ENCODE measurements at regions not wholly inside any gene's neighbourhood (a gene's known extent, or its start where the extent isn't known, plus 50 kb on each side); places are given as distances from the start of the nearest gene placed in this dataset.

- no peak overlapping the region for H3K27ac ChIP-seq (ENCODE audit: low read length)
- no peaks in the 10 kb centered on the region for H3K79me2 ChIP-seq (ENCODE audit: low read length)
- no peak overlapping the region for H3K4me3 ChIP-seq (ENCODE audit: low read length)
- no peak for DNase-seq
- TF ChIP-seq CTCF (conservative IDR thresholded peaks at IDR 0.05; ENCODE audit: low read depth, low read length): no peak
- no peaks in the 10 kb centered on the region for H3K9me2 ChIP-seq (replicated peaks; ENCODE audit: low read length)
- H3K9ac ChIP-seq (ENCODE audit: low read length): no peak overlapping the region
- H3K9me3 ChIP-seq (ENCODE audit: low read length): no peaks in the 10 kb centered on the region
- H3F3A ChIP-seq (ENCODE audit: low read length, unreplicated experiment): no peaks in the 10 kb centered on the region
- CTCF ChIA-PET: interaction anchor here (0.6 kb wide), 1 partner anchor 80 kb away, joined by 5 read pairs; no protein-coding TSS in a partner anchor
- POLR2A ChIA-PET (ENCODE audit: unreplicated experiment): no interaction called here
- H3K36me3 ChIP-seq (ENCODE audit: low read depth, low read length): no peaks in the 10 kb centered on the region
- no peaks in the 10 kb centered on the region for H3K27me3 ChIP-seq (ENCODE audit: low read length)
- no peak overlapping the region for H2AFZ ChIP-seq (ENCODE audit: low read length)
- no TSS peak for BruUV-seq (replicated peaks)
- no peaks in the 10 kb centered on the region for H4K20me1 ChIP-seq (ENCODE audit: low read length)
- ATAC-seq: no peak
- H3K4me2 ChIP-seq (ENCODE audit: low read length): no peak overlapping the region
- intact Hi-C loops (cut with micrococcal nuclease): no loop called here
- 0 out of 2 replicates have a peak, but pooled peaks cover 7% of the 10 kb centered on the region for H3K4me1 ChIP-seq (ENCODE audit: insufficient read depth, low read length)
These were observed 549.2 kb downstream of the CCDC85A start for GRCh38 chr2:56732946-56733345.

GRCh38 chr2:56739413-56739812, 555.6 kb downstream of the CCDC85A start:
- H3K4me2 ChIP-seq (ENCODE audit: low read length): no peak overlapping the region
- POLR2A ChIA-PET (ENCODE audit: unreplicated experiment): no interaction called here
- DNase-seq: no peak
- H3K9ac ChIP-seq (ENCODE audit: low read length): no peak overlapping the region
- H3K9me3 ChIP-seq (ENCODE audit: low read length): no peaks in the 10 kb centered on the region
- H3K27me3 ChIP-seq (ENCODE audit: low read length): no peaks in the 10 kb centered on the region
- no TSS peak for BruUV-seq (replicated peaks)
- no peak for ATAC-seq
- H3K9me2 ChIP-seq (replicated peaks; ENCODE audit: low read length): no peaks in the 10 kb centered on the region
- no peaks in the 10 kb centered on the region for H3K79me2 ChIP-seq (ENCODE audit: low read length)
- H3K27ac ChIP-seq (ENCODE audit: low read length): no peak overlapping the region
- no peak overlapping the region for H3K4me3 ChIP-seq (ENCODE audit: low read length)
- intact Hi-C loops (cut with micrococcal nuclease): no loop called here
- H3K4me1 ChIP-seq (ENCODE audit: insufficient read depth, low read length): peaks cover 28% of the 10 kb centered on the region
- CTCF ChIA-PET: no interaction called here
- H3F3A ChIP-seq (ENCODE audit: low read length, unreplicated experiment): peaks cover 6% of the 10 kb centered on the region
- H3K36me3 ChIP-seq (ENCODE audit: low read depth, low read length): no peaks in the 10 kb centered on the region
- no peak overlapping the region for H2AFZ ChIP-seq (ENCODE audit: low read length)
- no peaks in the 10 kb centered on the region for H4K20me1 ChIP-seq (ENCODE audit: low read length)
- TF ChIP-seq EZH2 (IDR thresholded peaks at IDR 0.05; ENCODE audit: low read length, unreplicated experiment) (no peak), CTCF (conservative IDR thresholded peaks at IDR 0.05; ENCODE audit: low read depth, low read length) (no peak), EZH2phosphoT487 (IDR thresholded peaks at IDR 0.05; ENCODE audit: borderline replicate concordance, low read length) (no peak)

- H3K36me3 ChIP-seq (ENCODE audit: low read depth, low read length): no peaks in the 10 kb centered on the region
- H3K27me3 ChIP-seq (ENCODE audit: low read length): no peaks in the 10 kb centered on the region
- H3K4me2 ChIP-seq (ENCODE audit: low read length): peak overlapping the region; percentile 85
- DNase-seq: peak; percentile 93
- no peaks in the 10 kb centered on the region for H3K9me2 ChIP-seq (replicated peaks; ENCODE audit: low read length)
- no TSS peak for BruUV-seq (replicated peaks)
- H3K9ac ChIP-seq (ENCODE audit: low read length): no peak overlapping the region; the same call in 1 of the 2 replicates
- peaks cover 6% of the 10 kb centered on the region for H3F3A ChIP-seq (ENCODE audit: low read length, unreplicated experiment)
- H3K79me2 ChIP-seq (ENCODE audit: low read length): no peaks in the 10 kb centered on the region
- peak overlapping the region; percentile 72 for H2AFZ ChIP-seq (ENCODE audit: low read length)
- CTCF ChIA-PET: no interaction called here
- POLR2A ChIA-PET (ENCODE audit: unreplicated experiment): interaction anchor here (0.6 kb wide), 1 partner anchor 365 kb away, joined by 6 read pairs; no protein-coding TSS in a partner anchor
- peak overlapping the region; percentile 78 for H3K27ac ChIP-seq (ENCODE audit: low read length)
- intact Hi-C loops (cut with micrococcal nuclease): loop anchor here (5.0 kb wide), 2 partner anchors 159 to 219 kb away; no protein-coding TSS in a partner anchor
- H3K4me1 ChIP-seq (ENCODE audit: insufficient read depth, low read length): peaks cover 28% of the 10 kb centered on the region
- H4K20me1 ChIP-seq (ENCODE audit: low read length): no peaks in the 10 kb centered on the region
- peak overlapping the region; percentile 58 for H3K4me3 ChIP-seq (ENCODE audit: low read length)
- peak; percentile 100 for ATAC-seq
- H3K9me3 ChIP-seq (ENCODE audit: low read length): no peaks in the 10 kb centered on the region
- no peak for TF ChIP-seq EZH2 (IDR thresholded peaks at IDR 0.05; ENCODE audit: low read length, unreplicated experiment)
- no peak for TF ChIP-seq CTCF (conservative IDR thresholded peaks at IDR 0.05; ENCODE audit: low read depth, low read length)
- TF ChIP-seq EZH2phosphoT487 (IDR thresholded peaks at IDR 0.05; ENCODE audit: borderline replicate concordance, low read length): no peak
These were observed 557.9 kb downstream of the CCDC85A start for GRCh38 chr2:56741601-56742102.
